GM12878 (cell line): ENCODE measurements at regions not wholly inside any gene's neighbourhood (a gene's known extent, or its start where the extent isn't known, plus 50 kb on each side); places are given as distances from the start of the nearest gene placed in this dataset.
"Not testable (repeated sequence)": the region's sequence is repeated elsewhere in the genome, so short reads cannot be mapped to it uniquely, and the experiment has no call there.

Experiments
- ATAC-seq: fragments of 200-7000 bp; cut with Tn5 transposase; 3 replicates; pipeline ENCODE4 v1.9.1; 2020; ENCODE audit warnings: mild to moderate bottlenecking, moderate library complexity
- BruUV-seq: library from RNA; stranded (reverse); fragments of 400-500 nt; replicated peaks from 2 replicates; lab custom pipeline; 2021; lab: Mats Ljungman, UMichigan
- CTCF ChIA-PET: fragments of 300-600 bp; sonication (Branson Sonifier 250); formaldehyde crosslinking; extraction: SDS; loops from one replicate; lab custom pipeline; 2021; ENCODE audit warnings: inconsistent platforms; lab: Yijun Ruan, JAX
- POLR2A ChIA-PET: fragments of 350-600 bp; formaldehyde crosslinking; extraction: SDS; loops from one replicate; lab custom pipeline; 2021; ENCODE audit warnings: inconsistent platforms; lab: Charles Lee
- RAD21 ChIA-PET: fragments of 300-600 bp; sonication (Branson Sonifier 250); formaldehyde crosslinking; loops from one replicate; lab custom pipeline; 2023; ENCODE audit warnings: antibody characterized with exemption; ENCODE audit not compliant: unreplicated experiment; lab: Charles Lee
- SMC1A ChIA-PET: fragments of 300-600 bp; sonication (Branson Sonifier 250); formaldehyde crosslinking; loops from one replicate; lab custom pipeline; 2023; ENCODE audit not compliant: unreplicated experiment, uncharacterized antibody; lab: Charles Lee
- DNase-seq: peaks from one replicate; pipeline ENCODE4 v3.0.0-alpha.2; 2011; ENCODE audit warnings: low read depth, low spot score
- FAIRE-seq: peaks from 3 replicates; lab custom pipeline; 2011; peaks lifted over from hg19 to GRCh38; lab: Jason Lieb, UNC
- H2AFZ ChIP-seq: 2 replicates; pipeline ENCODE4 v1.6.0; 2011; ENCODE audit warnings: low read depth, low read length, control low read depth; ENCODE audit not compliant: control insufficient read depth
- H3K27ac ChIP-seq: 2 replicates; pipeline ENCODE4 v1.5.1; 2011; ENCODE audit warnings: control low read depth; ENCODE audit not compliant: control insufficient read depth, insufficient read depth
- H3K27me3 ChIP-seq, 2 experiments: replicated peaks in 1 of 2; 2 replicates each; pipeline versions ENCODE4 v1.6.0 to v1.6.1; 2011; ENCODE audit warnings: low read length in 1 of 2; ENCODE audit not compliant: control insufficient read depth in 2 of 2, insufficient read depth in 2 of 2
- H3K36me3 ChIP-seq, 2 experiments: 2 replicates each; pipeline ENCODE4 v1.5.1; 2011; ENCODE audit warnings: low read length in 1 of 2; ENCODE audit not compliant: control insufficient read depth in 2 of 2, insufficient read depth in 2 of 2
- H3K4me1 ChIP-seq: 2 replicates; pipeline ENCODE4 v1.6.1; 2011; ENCODE audit warnings: mild to moderate bottlenecking, low read length, moderate library complexity, mixed read lengths; ENCODE audit not compliant: control insufficient read depth, insufficient read depth
- H3K4me2 ChIP-seq: 2 replicates; pipeline ENCODE4 v1.6.0; 2011; ENCODE audit warnings: control low read depth; ENCODE audit not compliant: control insufficient read depth, insufficient read depth
- H3K4me3 ChIP-seq: fragments of 200-600 bp; sonication (generic); 2 replicates; pipeline ENCODE4 v1.5.1; 2016
- H3K79me2 ChIP-seq: 2 replicates; pipeline ENCODE4 v1.6.0; 2011; ENCODE audit warnings: low read length; ENCODE audit not compliant: control insufficient read depth, insufficient read depth
- H3K9ac ChIP-seq: 2 replicates; pipeline ENCODE4 v1.8.0; 2011; ENCODE audit warnings: low read length, control low read depth, mixed read lengths; ENCODE audit not compliant: control insufficient read depth, insufficient read depth
- H3K9me3 ChIP-seq: replicated peaks from 3 replicates; pipeline ENCODE4 v1.5.1; 2011; ENCODE audit warnings: mild to moderate bottlenecking, low read length; ENCODE audit not compliant: control insufficient read depth, insufficient read depth
- H4K20me1 ChIP-seq: 2 replicates; pipeline ENCODE4 v1.6.0; 2011; ENCODE audit not compliant: control insufficient read depth, insufficient read depth
- whole genome bisulfite sequencing: methylation state at CpG from one replicate; pipeline ENCODE4 v1.1.6; 2016; ENCODE audit warnings: low lambda C conversion rate; ENCODE audit not compliant: insufficient replicate concordance, insufficient coverage; ENCODE audit errors: missing lambda C conversion rate; 5-methylcytosine and 5-hydroxymethylcytosine counted together
- in situ Hi-C: fragments of 300-500 bp; cut with MboI; formaldehyde crosslinking; loops from 9 replicates; pipeline ENCODE4 v1.14.3; 2018; ENCODE audit warnings: mixed read lengths
- intact Hi-C: fragments of 100-400 bp; cut with micrococcal nuclease; formaldehyde crosslinking; loops from one replicate; pipeline ENCODE4 v1.14.2; 2022; ENCODE audit not compliant: unreplicated experiment

DNA sequence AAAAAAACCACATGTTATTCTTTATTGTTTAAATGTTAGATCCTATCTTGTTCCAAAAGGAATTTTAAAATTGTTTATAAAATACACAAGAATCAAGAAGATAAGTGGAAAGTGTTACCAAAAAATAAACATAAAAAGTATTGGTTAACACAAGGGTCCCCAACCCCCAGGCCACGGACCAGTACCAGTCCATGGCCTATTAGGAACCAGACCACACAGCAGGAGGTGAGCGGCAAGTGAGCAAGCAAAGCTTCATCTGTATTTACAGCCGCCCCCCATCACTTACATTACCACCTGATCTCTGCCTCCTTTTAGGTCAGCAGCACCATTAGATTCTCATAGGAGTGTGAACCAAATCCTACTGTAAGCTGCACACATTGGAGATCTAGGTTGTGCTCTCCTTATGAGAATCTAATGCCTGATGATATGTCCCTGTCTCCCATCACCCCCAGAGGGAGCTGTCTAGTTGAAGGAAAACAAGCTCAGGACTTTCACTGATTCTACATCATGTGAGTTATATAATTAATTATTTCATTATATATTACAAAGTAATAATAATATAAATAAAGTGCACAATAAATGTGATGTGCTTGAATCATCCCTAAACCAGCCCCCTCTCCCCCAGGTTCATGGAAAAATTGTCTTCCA, 86.3 kb upstream of the CDK13 start:
- H3K27me3 ChIP-seq, in situ Hi-C loops, POLR2A ChIA-PET, RAD21 ChIA-PET, H3K9me3 ChIP-seq, BruUV-seq, intact Hi-C loops, H3K36me3 ChIP-seq, DNase-seq, CTCF ChIA-PET, H3K4me2 ChIP-seq, FAIRE-seq, H3K4me3 ChIP-seq, H3K79me2 ChIP-seq, H4K20me1 ChIP-seq, H2AFZ ChIP-seq, H3K9ac ChIP-seq, ATAC-seq, SMC1A ChIA-PET, H3K27ac ChIP-seq, H3K4me1 ChIP-seq: not testable (repeated sequence)
- 67% methylated on average over 3 of the region's 3 CpGs for WGBS

DNA sequence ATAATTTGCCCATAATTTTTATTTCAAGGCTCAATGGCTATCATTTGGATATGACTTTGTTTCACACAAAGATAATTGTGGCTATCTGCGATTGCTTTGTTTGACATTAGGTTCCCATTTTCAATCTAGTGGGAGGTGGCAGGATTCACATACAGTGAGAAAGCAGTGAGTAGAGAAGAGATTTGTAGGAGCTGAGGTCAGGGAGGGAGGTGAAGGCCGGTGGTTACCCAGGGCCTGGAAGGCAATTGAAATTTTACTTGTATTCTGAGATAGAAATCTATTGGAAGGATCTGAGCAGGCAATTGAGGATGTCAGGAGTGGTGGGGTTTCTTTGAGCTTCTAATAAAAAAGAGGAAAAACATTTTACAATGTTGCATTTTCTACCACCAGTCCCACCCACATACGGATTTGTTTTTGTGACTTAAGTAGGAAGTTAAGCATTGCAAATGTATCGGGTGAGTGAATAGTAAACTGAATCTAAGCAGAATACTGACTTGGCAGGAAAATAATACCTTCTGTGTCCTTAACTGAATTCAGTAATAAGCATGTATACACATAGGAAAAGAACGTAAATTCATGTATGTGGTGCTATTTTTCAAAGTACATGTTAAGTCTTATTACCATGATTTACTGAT, 80.1 kb upstream of the CDK13 start:
- CTCF ChIA-PET, H3K9ac ChIP-seq, H3K9me3 ChIP-seq, H3K79me2 ChIP-seq, intact Hi-C loops, FAIRE-seq, in situ Hi-C loops, H3K27me3 ChIP-seq, H3K4me1 ChIP-seq, H2AFZ ChIP-seq, H3K27ac ChIP-seq, H3K4me2 ChIP-seq, H3K36me3 ChIP-seq, BruUV-seq, RAD21 ChIA-PET, ATAC-seq, SMC1A ChIA-PET, H3K4me3 ChIP-seq, H4K20me1 ChIP-seq, DNase-seq, POLR2A ChIA-PET: not testable (repeated sequence)
- 33% methylated on average over 5 of the region's 5 CpGs for WGBS

- in situ Hi-C loops, H4K20me1 ChIP-seq, SMC1A ChIA-PET, FAIRE-seq, DNase-seq, H3K9me3 ChIP-seq, intact Hi-C loops, H2AFZ ChIP-seq, POLR2A ChIA-PET, ATAC-seq, H3K27me3 ChIP-seq, H3K79me2 ChIP-seq, H3K4me2 ChIP-seq, H3K36me3 ChIP-seq, H3K9ac ChIP-seq, H3K4me1 ChIP-seq, CTCF ChIA-PET, BruUV-seq, H3K27ac ChIP-seq, H3K4me3 ChIP-seq: not testable (repeated sequence)
- RAD21 ChIA-PET: interaction anchor here (0.6 kb wide), 1 partner anchor 143 kb away, joined by 3 read pairs; no protein-coding TSS in a partner anchor
- 53% methylated on average over 4 of the region's 4 CpGs for WGBS
Measured at GRCh38 chr7:39871610-39872009, 78.4 kb upstream of the CDK13 start.
